ENCODE measurements at regions not wholly inside any gene's neighbourhood (a gene's known extent, or its start where the extent isn't known, plus 50 kb on each side); places are given as distances from the start of the nearest gene placed in this dataset.

DNA sequence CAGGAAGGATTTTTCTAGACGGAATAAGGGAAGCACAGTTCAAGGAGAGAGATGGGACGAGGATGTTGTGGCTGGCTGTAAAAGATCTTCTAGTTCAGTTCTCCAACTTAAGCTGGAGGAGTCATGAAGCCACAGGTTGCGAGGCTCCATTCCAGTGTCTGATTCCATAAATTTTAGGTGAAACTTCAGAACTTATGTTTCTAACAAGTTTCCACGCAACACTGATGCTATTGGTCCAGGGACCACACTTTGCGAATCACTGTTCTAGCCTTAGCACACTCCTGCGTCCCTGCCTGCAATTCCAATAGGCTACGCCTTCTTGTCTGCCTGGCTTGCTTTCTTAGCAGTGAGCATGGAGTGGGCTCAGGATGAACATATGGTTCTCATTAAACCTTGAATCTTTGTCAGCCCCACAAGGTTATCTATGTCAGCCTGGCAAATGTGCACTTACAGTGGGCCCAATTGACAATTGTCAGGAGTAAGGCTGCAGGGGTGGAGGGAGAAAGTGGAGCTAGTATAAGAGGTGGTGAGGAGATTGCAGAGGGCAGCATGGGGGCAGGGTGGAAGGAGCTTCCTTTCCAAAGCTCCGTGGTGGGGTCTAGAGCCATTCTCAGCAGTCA, 438.1 kb upstream of the ST6GAL2 start:
- DNase-seq, result no peak

DNA sequence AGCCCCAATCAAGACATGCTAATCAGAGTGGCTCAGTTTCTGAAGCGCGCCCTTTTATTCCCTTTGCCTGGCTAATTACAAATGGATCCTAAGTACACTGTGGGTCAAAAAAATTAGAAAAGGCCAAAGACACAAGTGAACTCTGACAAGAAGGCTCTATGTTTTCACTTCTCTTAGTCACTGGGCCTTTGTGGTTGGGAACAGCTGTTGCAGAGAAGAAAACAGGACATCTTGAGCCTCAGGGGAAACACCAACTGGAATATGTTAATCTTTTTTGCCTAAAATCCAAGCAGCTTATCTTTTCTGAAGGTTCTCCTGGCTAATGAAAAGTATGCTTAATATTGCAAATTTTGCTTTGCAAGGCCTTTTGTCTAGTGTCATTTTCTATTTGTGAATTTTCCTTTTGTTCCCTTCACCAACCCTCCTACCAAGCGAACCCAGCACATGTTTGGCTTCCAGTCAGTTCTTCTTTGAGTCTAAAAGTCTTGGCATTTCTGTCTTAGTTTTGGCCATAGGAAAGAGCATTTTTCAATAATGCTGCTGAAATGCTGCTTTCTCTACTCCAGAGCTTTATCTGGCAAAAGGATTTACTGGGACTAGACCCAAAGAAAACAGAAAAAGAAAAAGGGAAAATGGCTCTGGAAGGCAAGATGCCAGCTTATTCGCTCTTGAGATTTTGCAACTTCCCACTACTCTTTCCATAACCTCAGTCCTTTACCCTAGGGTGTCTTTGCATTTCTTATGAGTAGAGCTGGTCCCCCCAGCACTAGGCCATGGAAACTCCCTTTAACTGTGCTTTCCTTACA, 440.2 kb upstream of the ST6GAL2 start:
- DNase-seq, result no peak

DNA sequence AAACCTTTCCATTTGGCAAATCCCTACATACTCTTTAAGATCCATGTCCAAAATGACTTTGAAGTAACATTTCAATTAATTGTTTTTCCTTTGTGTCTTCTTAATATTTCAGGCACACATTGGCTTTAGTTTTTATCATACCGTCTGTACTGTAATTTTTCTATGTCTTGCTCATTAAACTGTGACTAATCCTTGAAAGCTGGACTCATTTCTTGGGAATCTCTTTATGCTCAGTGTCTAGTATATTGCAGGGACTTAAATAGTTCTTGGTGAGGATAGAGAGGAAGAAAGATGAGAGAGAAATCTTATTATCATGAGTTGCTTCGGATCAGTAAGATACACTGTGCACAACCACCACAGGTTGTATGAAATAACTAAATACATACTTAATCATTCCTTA, 448.3 kb upstream of the ST6GAL2 start:
- DNase-seq, result no peak

DNA sequence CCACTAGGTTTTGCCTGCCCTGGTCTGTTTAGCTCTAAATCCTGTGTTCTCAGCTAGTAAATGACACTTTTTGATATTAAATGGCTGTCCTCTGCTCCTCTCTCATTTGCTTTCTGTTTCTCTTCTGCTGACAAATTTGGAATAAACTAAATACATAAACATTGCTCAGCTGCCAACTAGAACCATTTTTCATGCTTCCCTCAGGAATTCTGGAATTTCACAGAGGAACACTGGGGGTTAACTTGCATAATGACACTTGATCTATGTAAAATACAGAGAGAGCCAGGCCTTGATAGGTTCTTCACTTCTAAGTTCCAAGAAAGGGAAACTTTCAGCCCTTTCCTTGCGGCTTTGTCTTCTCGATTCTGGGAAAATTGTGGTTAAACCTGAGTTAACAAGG, 450.6 kb upstream of the ST6GAL2 start:
- DNase-seq, result no peak

DNA sequence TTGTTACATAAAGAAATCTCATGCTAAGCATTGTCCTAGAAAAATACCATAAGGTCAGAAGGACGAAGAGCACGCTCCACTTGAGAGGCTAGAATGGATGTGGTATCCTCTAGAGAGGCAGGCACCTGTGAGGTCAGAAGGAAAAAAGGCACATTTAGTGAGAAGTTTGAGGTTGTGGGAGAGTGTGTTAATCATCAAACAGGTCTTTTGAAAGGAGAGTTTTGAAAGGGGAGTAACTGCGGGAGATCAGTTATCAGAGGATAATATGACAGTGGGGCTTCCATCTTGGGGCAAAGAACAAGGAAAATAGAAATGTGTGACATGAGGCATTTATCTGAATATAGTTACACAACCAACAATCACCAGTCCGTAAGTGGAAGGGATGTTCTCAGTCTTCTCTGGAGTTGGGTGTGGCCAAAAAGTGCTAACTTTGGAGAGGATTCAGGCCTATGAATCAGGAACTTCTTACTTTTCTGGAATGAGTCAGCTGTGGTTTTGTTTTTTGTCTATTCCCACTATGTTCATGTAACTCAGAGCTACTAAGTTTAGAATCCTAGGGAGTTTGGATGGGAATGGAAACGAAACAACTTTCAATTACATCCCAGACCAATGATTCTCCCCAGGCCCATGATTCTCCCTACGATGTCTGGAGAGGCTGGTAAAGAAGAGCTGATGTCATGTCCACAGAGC, 451.4 kb upstream of the ST6GAL2 start:
- DNase-seq, result no peak

DNA sequence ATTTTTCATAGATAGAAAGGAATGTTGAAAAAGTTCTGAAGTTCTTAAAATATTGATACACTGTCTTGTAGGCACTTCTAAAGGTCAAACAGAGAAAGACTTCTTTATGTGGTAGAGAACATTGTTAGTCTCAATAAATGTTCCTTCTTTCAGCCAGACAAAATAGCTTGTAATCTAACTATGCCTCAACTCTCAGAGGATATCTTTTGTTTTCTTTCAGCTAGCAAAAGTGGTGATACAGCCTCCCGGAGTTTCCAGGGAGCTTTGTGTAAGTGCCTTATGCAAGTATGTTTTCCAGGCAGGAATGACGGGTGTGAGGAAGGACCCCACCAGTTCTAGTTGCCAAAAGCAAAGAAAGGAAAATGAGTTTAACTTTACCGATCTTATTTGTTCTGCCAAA, 452.1 kb upstream of the ST6GAL2 start:
- DNase-seq, result no peak

DNA sequence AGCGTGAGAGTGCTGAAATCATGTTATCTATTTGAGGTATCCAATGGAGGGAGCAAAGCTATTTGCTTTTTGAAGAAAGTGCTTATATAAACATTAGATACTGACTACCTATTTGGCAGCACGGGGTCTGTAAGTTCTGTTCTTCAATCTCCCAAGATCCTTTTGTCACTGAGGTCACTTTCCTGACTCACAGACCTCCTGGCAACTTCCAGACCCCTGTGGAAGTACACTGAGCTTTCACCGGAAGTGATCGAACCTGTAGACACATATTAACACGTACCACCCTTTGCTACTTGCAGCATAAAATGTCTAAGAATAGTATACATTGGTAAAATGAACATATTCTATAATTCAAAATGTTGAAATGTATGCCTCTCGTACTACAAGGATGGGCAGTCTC, 452.6 kb upstream of the ST6GAL2 start:
- DNase-seq, result no peak

DNA sequence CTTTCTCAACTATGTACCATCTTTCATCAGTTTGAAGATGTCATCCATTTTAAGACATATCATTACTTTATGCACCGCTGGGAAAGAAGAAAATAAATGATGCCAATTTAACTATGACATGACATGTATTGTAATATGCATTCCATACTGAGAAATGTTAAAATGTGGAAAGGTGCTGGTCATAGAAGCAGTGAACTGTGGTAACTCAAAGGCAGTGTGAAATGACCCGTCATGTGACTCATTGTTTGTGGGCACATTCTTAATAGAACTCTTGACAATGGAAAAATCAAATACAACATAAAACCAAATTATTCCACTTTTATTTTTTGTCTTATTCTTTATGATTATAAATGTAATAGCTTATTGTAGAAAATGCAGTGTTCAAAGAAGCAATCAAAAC, 455.0 kb upstream of the ST6GAL2 start:
- no peak for DNase-seq

DNA sequence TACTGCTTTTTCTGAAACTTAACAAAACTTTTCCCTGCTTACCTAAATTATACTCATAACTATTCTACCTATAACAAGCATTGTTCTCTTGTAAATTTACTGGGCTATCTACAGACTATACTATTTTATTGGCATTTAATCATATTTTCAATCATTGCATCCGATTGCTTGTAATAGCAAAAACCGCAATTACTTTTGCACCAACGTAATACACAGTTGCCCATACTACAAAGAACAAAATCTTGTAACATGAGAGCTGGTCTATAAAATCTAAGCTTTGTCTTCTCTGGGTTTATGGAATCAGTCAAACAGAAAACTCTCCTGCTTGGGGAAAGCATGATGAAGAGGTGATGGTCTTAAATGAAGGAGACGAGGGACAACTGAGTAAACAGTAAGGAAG, 463.4 kb upstream of the ST6GAL2 start:
- DNase-seq, result no peak

DNA sequence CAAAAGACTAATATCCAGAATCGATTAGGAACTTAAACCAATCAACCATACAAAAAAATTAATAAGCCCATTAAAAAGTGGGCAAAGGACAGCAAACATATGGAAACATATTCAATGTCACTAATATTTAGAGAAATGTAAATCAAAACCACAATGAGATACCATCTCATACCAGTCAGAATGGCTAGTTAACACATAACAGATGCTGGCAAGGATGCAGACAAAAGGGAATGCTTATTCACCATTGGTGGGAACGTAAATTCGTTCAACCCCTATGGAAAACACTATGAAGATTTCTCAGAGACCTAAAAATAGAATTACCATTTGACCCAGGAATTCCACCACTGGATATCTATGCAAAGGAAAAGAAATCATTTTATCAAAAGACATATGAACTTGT, 468.2 kb upstream of the ST6GAL2 start:
- no peak for DNase-seq

DNA sequence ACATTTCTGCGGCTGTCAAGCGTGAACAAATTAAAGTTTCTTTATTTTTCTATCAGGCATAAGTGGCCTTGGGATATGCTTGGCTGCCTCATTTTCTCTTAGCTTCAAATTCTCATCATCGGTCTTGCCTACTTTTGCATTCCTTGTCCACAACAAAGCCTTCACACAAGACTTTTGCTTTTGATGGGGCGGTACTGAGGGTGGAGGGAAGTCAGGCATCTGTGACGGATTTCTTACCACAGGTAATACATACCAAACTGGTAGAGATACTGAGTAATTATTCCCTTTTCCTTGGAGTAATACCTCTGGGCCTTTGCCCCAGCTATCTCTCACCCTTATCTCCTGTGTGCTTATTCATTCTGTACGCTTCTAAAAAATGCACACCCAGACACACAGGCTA, 468.3 kb upstream of the RGPD4 start:
- no peak for DNase-seq

DNA sequence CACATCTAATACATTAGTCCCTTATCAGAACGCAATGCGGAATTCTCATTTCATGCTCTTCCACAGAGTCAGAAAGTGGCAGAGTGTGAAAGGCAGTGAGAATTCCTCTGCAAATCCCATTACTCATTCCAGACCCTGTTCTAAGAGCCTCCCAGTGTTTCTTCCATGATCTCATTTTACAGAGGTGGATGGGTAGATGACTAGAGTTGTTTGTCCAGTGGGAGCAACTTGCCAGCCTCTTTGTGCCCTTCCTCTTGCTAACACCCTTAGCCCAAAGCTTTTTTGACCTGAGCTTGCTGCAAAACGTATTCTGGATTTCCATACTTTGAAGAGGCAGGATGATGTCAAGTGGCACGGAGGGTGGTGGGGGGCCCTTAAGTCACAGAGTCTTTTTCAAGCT, 467.7 kb upstream of the RGPD4 start:
- DNase-seq, result no peak

DNA sequence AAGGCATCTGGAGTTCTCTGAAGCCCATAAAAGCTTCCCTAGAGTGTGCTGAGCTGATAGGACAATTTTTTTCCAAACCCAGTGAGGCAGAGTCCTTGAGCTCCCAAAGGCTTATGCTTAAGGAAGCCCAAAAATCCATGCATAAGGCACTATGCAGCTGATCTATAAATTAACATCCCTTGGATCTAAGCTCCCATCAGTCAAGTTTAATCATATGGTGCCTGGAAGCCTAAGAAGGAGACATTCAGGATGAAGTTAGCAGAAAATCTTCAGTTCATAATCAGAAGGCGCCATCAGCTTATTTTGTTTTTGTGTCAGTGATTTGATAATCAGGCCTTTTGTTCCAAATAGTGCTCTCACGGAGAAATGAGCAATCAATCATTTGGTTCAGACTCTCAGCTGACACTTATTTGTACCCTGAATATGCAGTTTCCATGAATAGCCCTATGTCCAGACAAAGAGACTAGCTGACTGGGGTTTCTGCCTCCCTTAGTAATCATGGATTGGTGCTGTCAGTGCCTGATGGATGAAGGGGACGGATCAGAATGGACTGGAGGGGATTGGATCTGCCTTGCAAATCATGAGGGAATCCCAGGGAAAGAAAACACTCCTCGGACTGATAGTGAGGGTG, 464.8 kb upstream of the RGPD4 start:
- no peak for DNase-seq

DNA sequence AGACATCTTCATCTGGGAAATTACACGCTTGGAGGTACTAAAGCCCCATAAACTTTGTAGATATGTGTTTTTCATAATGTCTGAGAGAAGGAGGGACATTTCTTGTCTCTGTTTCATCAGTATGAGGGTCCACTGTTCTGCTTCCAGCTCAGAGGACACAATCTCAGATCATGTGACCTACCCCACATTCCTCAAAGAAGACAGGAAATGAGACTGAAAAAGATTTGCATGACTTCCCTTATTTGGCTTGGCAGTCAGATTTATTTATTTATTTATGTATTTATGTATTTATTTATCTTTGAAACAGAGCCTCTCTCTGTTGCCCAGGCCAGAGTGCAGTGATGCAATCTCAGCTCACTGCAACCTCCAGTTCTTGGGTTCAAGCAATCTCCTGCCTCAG, 463.7 kb upstream of the RGPD4 start:
- DNase-seq, result no peak

DNA sequence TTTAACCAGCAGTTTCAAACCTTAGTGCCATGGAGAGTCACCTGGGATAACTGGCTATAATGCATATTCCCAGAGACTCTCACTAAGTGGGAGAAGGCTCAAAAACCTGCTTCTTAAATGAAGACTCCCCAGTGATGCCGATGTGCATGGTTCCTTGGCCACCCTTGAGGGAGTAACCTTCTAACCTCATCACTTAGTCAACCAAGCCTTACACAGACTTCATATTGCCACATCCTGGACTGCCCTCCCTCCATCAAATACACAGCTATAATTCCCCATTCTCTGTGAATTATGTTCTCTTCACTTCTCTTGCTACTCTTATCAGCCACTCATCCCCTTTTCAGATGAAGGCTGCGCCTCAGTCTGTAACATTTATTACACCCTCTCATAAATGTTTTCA, 462.9 kb upstream of the RGPD4 start:
- DNase-seq, result no peak

DNA sequence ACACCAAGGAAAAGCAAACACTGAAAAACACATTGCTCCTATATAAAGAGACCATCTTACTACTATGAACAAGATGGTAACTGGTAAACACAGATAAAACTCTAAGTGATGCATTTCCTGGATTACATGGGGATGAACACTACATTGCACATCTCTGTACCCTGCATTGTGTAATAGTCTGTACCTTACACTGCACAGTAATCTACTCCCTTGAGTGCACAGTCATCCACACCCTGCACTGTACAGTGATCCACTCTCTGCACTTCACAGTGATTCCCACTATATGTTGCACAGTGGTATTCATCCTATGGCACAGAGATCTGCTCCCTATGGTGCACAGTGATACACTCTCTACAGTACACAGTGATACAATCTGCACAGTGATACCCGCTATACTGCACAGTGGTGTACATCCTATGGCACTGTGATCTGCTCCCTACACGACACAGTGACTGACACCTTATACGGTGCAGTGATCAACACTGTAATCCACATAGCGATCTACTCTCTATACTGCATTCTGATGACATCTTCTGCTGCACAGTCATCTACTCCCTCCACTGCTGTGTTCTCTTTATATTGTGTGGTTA, 462.2 kb upstream of the RGPD4 start:
- no peak for DNase-seq

DNA sequence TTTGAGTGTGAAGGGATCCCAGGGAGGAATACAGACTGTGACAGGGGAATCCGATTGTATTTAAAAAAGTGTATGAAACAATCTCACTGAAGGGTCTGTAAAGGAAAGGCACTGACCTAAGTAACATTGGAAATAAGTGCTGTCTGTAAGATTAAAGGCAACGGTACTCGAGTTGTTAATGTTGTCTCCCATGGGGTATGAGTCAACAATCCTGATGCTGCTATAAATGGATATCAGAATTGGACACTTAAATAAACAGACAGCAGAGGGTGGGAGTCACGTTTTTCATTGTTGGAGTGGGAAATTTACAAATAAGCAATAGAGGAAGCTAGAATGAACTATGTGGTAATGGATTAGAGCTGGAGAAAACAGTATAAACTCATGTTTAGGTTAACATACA, 452.4 kb upstream of the RGPD4 start:
- DNase-seq, result no peak

DNA sequence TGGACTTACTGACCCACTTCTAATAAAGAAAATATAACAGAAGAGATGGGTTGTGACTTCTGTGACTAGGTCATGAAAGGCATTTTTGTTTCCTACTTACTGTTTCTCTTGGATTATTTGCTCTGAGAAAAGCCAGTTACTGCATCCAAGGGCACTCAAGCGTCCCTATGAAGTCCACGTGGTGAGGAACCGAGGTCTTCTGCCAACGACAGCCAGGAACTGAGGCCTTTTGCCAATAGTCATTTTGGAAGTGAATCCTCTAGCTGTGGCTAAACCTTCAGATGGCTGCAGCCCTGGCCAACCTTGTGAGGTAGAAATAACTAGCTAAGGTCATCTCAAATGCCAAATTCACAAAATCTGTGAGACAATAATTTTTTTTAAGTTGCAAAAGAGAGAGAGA, 449.8 kb upstream of the RGPD4 start:
- DNase-seq, result peak; percentile 47

DNA sequence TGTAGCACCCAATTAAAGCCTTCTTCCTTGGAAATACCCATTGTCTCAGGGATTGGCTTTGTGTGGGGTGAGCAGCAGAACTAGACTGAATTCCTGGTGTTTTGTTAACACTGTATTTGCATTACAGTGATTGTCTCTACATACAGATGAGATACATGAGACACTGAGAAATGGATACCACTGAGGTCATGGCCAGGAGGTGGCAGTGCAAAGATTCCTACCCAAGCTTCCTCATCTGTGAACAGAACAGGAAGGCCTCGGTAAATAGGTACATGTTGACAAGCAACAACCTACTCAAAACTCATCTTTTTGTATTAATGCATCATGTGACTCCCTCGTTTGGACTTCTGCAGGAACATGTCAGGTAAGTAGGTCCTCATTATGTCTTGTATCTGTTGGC, 445.8 kb upstream of the RGPD4 start:
- DNase-seq, result no peak

DNA sequence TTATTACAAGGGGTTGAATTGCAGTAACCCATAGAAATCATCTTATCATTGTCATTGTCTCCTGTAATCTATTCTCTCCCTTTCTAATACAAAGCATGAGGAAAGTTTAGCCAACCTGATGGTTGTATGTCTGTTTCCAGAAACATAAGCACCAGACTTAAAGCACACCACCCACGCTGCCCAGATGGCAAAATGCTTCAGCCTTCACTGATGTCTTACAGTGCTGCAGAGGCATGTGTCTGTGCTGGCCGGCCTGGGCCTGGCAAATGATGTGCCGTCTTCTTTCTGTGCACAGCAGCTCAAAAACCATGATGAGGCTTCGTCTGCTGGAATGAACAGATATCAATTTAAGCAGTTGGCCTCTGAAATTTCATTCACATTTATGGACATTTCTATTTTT, 443.0 kb upstream of the RGPD4 start:
- no peak for DNase-seq

DNA sequence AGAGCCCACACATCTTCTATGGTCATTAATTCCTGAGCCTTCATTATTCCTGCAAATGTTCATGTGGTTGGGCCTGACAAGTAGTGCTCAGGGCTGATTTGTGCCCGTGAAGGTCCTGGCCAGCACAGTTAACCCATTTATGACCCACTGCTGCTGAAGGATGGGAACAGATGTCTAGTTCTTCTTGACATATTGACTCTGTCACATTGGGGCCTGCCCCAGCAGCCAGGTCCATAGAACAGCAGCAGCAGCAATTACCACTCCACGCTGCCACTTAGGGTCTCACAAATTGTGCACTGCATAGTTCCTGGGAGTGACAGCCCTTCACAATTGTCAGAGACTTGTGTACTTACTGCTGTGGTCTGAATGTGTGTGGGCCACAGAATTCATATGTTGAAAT, 442.3 kb upstream of the RGPD4 start:
- DNase-seq, result no peak

DNA sequence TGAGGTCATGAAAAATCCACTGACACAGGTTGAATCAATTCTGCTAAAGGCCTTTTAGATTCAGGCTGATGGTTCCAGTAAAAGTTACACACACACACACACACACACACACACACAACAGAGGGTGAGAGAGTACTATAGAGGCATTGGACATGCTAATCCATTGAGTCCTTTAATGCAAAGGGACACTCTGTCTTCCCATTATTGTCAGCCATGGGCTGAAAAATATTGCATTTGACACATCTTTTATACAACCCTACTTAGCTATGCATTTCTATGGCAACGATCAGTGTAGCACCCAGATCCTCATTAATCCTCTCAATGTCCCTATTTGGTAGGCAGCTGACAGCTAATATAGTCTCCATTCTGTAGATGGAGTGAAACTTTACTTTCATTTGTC, 440.8 kb upstream of the RGPD4 start:
- no peak for DNase-seq

DNA sequence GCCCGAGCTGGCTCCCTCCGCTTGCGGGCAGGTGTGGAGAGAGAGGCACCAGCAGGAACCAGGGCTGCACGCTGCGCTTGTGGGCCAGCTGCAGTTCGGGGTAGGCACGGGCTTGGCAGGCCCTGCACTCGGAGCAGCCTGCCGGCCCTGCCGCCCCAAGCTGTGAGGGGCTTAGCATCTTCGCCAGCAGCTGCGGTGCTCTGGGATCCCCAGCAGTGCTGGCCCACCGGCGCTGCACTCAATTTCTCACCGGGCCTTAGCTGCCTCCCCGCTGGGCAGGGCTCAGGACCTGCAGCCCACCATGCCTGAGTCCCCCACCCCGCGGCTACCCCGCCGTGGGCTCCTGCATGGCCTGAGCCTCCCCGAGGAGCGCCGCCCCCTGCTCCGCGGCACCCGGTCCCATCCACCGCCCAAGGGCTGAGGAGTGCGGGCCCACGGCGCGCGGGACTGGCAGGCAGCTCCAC, 434.4 kb upstream of the RGPD4 start:
- DNase-seq, result no peak

All from NCI-H2029 (cell line).